NOMO-1 treated with dmso at 0.1 percent for 144 hours (cell line): ENCODE measurements at regions not wholly inside any gene's neighbourhood (a gene's known extent, or its start where the extent isn't known, plus 50 kb on each side); places are given as distances from the start of the nearest gene placed in this dataset.

Source experiments
- DNase-seq: peaks from one replicate; lab custom pipeline; 2025; ENCODE audit not compliant: unreplicated experiment; lab: John Stamatoyannopoulos, UW

GRCh38 chr10:10513898-10514297, 503.8 kb upstream of the CELF2 start:
- DNase-seq: no peak

GRCh38 chr10:10514797-10515196, 502.9 kb upstream of the CELF2 start:
- DNase-seq: no peak

GRCh38 chr10:10515479-10516204, 502.0 kb upstream of the CELF2 start:
- no peak for DNase-seq

GRCh38 chr10:10516346-10517130, 501.1 kb upstream of the CELF2 start:
- no peak for DNase-seq

- DNase-seq: no peak
These were observed 499.8 kb upstream of the CELF2 start for GRCh38 chr10:10517866-10518265.

GRCh38 chr10:10519674-10520073, 498.0 kb upstream of the CELF2 start:
- DNase-seq: no peak

GRCh38 chr10:10520491-10521385, 496.9 kb upstream of the CELF2 start:
- DNase-seq: peak; percentile 64

GRCh38 chr10:10526846-10527245, 490.8 kb upstream of the CELF2 start:
- no peak for DNase-seq

GRCh38 chr10:10527861-10528562, 489.7 kb upstream of the CELF2 start:
- DNase-seq: no peak

- DNase-seq: no peak
These were observed 489.1 kb upstream of the CELF2 start for GRCh38 chr10:10528563-10528910.

- DNase-seq: no peak
These were observed 487.4 kb upstream of the CELF2 start for GRCh38 chr10:10530313-10530712.

GRCh38 chr10:10532236-10532635, 485.4 kb upstream of the CELF2 start:
- no peak for DNase-seq

- DNase-seq: no peak
These were observed 484.8 kb upstream of the CELF2 start for GRCh38 chr10:10532826-10533225.

GRCh38 chr10:10533437-10533836, 484.2 kb upstream of the CELF2 start:
- no peak for DNase-seq

GRCh38 chr10:10538326-10538725, 479.3 kb upstream of the CELF2 start:
- no peak for DNase-seq

- DNase-seq: no peak
These were observed 477.3 kb upstream of the CELF2 start for GRCh38 chr10:10540398-10540797.

- DNase-seq: no peak
These were observed 475.2 kb upstream of the CELF2 start for GRCh38 chr10:10542477-10542876.

GRCh38 chr10:10544890-10545289, 472.8 kb upstream of the CELF2 start:
- DNase-seq: no peak

- DNase-seq: no peak
These were observed 471.9 kb upstream of the CELF2 start for GRCh38 chr10:10545771-10546170.

GRCh38 chr10:10551596-10552301, 465.9 kb upstream of the CELF2 start:
- DNase-seq: no peak
